Mucosa of descending colon (tissue), 3 donors: ENCODE measurements at regions not wholly inside any gene's neighbourhood (a gene's known extent, or its start where the extent isn't known, plus 50 kb on each side); places are given as distances from the start of the nearest gene placed in this dataset.
"Not testable (repeated sequence)": the region's sequence is repeated elsewhere in the genome, so short reads cannot be mapped to it uniquely, and the experiment has no call there.

ENCODE experiments used
- ATAC-seq: fragments of 200-7000 bp; cut with Tn5 transposase; one replicate; pipeline ENCODE4 v1.9.1; 2020; ENCODE audit warnings: mild to moderate bottlenecking, moderate library complexity
- DNase-seq, 3 donors: peaks; one replicate each; pipeline ENCODE4 v3.0.0-alpha.2; 2020
- H3K36me3 ChIP-seq: fragments of 200-600 bp; one replicate; pipeline ENCODE4 v1.8.0; 2021; ENCODE audit warnings: low read depth, mild to moderate bottlenecking
- H3K4me1 ChIP-seq: fragments of 200-600 bp; one replicate; pipeline ENCODE4 v1.8.0; 2021; ENCODE audit warnings: low read depth, mild to moderate bottlenecking
- H3K4me3 ChIP-seq: fragments of 200-600 bp; one replicate; pipeline ENCODE4 v1.8.0; 2021; ENCODE audit warnings: mild to moderate bottlenecking
- H3K9me3 ChIP-seq: fragments of 200-600 bp; one replicate; pipeline ENCODE4 v1.8.0; 2021; ENCODE audit warnings: mild to moderate bottlenecking
- CTCF ChIP-seq: fragments of 200-600 bp; IDR thresholded peaks from one replicate; pipeline ENCODE4 v1.8.0; 2022; ENCODE audit warnings: antibody characterized with exemption, mild to moderate bottlenecking
- intact Hi-C, 2 donors: fragments of 100-400 bp; cut with DNase I in 1 of 2; cut with micrococcal nuclease in 1 of 2; formaldehyde crosslinking; loops; one replicate each; pipeline versions ENCODE4 v1.11.0 to v1.11.1; 2022; cut with DNase I, micrococcal nuclease
- donor health status: DM: no; HTN: no; CAD: no; lungs with moderate emphysema.
- donor health status: DM: no; HTN: no; CAD: no.
- donor health status: DM: no; HTN: yes; CAD: no.

GRCh38 chr3:145246291-145246690 lies 914.7 kb downstream of the PLOD2 start:
- no peaks in the 10 kb centered on the region for H3K36me3 ChIP-seq
- H3K4me3 ChIP-seq, result no peak overlapping the region
- DNase-seq (no peak), ATAC-seq (no peak)
- H3K9me3 ChIP-seq, result peaks cover 41% of the 10 kb centered on the region
- no peak for TF ChIP-seq CTCF
- intact Hi-C loops, result no loop called here
- H3K4me1 ChIP-seq, result no peaks in the 10 kb centered on the region

- DNase-seq (no peak), ATAC-seq (no peak)
- intact Hi-C loops, result no loop called here
- no peak for TF ChIP-seq CTCF
- no peaks in the 10 kb centered on the region for H3K36me3 ChIP-seq
- H3K9me3 ChIP-seq, result peaks cover 44% of the 10 kb centered on the region
- no peaks in the 10 kb centered on the region for H3K4me1 ChIP-seq
- H3K4me3 ChIP-seq, result no peak overlapping the region
Measured at GRCh38 chr3:145248928-145249327, 912.1 kb downstream of the PLOD2 start.

- TF ChIP-seq CTCF, result no peak
- H3K9me3 ChIP-seq, result peaks cover 44% of the 10 kb centered on the region
- H3K36me3 ChIP-seq, result no peaks in the 10 kb centered on the region
- H3K4me3 ChIP-seq, result no peak overlapping the region
- no peaks in the 10 kb centered on the region for H3K4me1 ChIP-seq
- intact Hi-C loops, result no loop called here
- DNase-seq (no peak), ATAC-seq (no peak)
Measured at GRCh38 chr3:145251311-145251710, 909.7 kb downstream of the PLOD2 start.

GRCh38 chr3:145257967-145258366 lies 903.0 kb downstream of the PLOD2 start:
- H3K4me1 ChIP-seq, H3K36me3 ChIP-seq, H3K4me3 ChIP-seq, intact Hi-C loops, DNase-seq, ATAC-seq, H3K9me3 ChIP-seq: not testable (repeated sequence)

- DNase-seq (no peak), ATAC-seq (no peak)
- H3K4me1 ChIP-seq, result no peaks in the 10 kb centered on the region
- no peaks in the 10 kb centered on the region for H3K36me3 ChIP-seq
- TF ChIP-seq CTCF, result no peak
- H3K4me3 ChIP-seq, result no peak overlapping the region
- H3K9me3 ChIP-seq, result no peaks in the 10 kb centered on the region
- intact Hi-C loops, result no loop called here
Measured at GRCh38 chr3:145259166-145259880, 901.7 kb downstream of the PLOD2 start.

GRCh38 chr3:145263458-145263857 lies 897.5 kb downstream of the PLOD2 start:
- ATAC-seq, H3K4me1 ChIP-seq, H3K36me3 ChIP-seq, H3K9me3 ChIP-seq, H3K4me3 ChIP-seq, intact Hi-C loops, DNase-seq: not testable (repeated sequence)

- H3K4me1 ChIP-seq, result no peaks in the 10 kb centered on the region
- H3K36me3 ChIP-seq, result no peaks in the 10 kb centered on the region
- DNase-seq, result no peak
- H3K9me3 ChIP-seq, result no peaks in the 10 kb centered on the region
- TF ChIP-seq CTCF, result no peak
- intact Hi-C loops, result no loop called here
- ATAC-seq, result no peak
- no peak overlapping the region for H3K4me3 ChIP-seq
Measured at GRCh38 chr3:145266368-145266767, 894.6 kb downstream of the PLOD2 start.
